IMR-90 (cell line): ENCODE measurements at regions not wholly inside any gene's neighbourhood (a gene's known extent, or its start where the extent isn't known, plus 50 kb on each side); places are given as distances from the start of the nearest gene placed in this dataset.
"Not testable (repeated sequence)": the region's sequence is repeated elsewhere in the genome, so short reads cannot be mapped to it uniquely, and the experiment has no call there.

Source experiments
- ATAC-seq: fragments of 200-7000 bp; cut with Tn5 transposase; 2 replicates; pipeline ENCODE4 v1.9.1; 2020; ENCODE audit warnings: low read depth, mild to moderate bottlenecking, moderate library complexity
- BruUV-seq: library from RNA; stranded (reverse); fragments of 400-500 nt; replicated peaks from 2 replicates; lab custom pipeline; 2021; lab: Mats Ljungman, UMichigan
- CTCF ChIA-PET: fragments of 300-600 bp; formaldehyde crosslinking; extraction: SDS; loops from one replicate; lab custom pipeline; 2021; ENCODE audit warnings: antibody characterized with exemption; lab: Yijun Ruan, JAX
- POLR2A ChIA-PET: fragments of 300-600 bp; sonication (Branson Sonifier 250); formaldehyde crosslinking; loops from one replicate; lab custom pipeline; 2022; ENCODE audit warnings: antibody characterized with exemption; ENCODE audit not compliant: unreplicated experiment; lab: Charles Lee
- DNase-seq: peaks from one replicate; pipeline ENCODE4 v3.0.0; 2013
- H2AFZ ChIP-seq: replicated peaks from 2 replicates; pipeline ENCODE3; 2013; ENCODE audit warnings: low read length, mild to moderate bottlenecking; ENCODE audit not compliant: poor library complexity
- H2AK5ac ChIP-seq: 2 replicates; pipeline ENCODE4 v1.6.1; 2013; ENCODE audit warnings: low read depth, low read length, inconsistent platforms
- H2AK9ac ChIP-seq: replicated peaks from 2 replicates; pipeline ENCODE3; 2013; ENCODE audit warnings: mild to moderate bottlenecking, low read depth, low read length, moderate library complexity; ENCODE audit not compliant: poor library complexity
- H2BK120ac ChIP-seq: 2 replicates; pipeline ENCODE4 v1.6.1; 2013; ENCODE audit warnings: low read depth, low read length, inconsistent platforms
- H2BK15ac ChIP-seq: 3 replicates; pipeline ENCODE4 v1.6.1; 2013; ENCODE audit warnings: low read depth, low read length, inconsistent platforms
- H2BK20ac ChIP-seq: 2 replicates; pipeline ENCODE4 v1.6.1; 2013; ENCODE audit warnings: low read depth, mild to moderate bottlenecking, inconsistent platforms, low read length, moderate library complexity
- H2BK5ac ChIP-seq: 2 replicates; pipeline ENCODE4 v1.6.1; 2013; ENCODE audit warnings: mild to moderate bottlenecking, low read depth, low read length, inconsistent platforms; ENCODE audit not compliant: poor library complexity, severe bottlenecking
- H3K14ac ChIP-seq: replicated peaks from 2 replicates; pipeline ENCODE4 v1.6.1; 2013; ENCODE audit warnings: low read depth, low read length, inconsistent platforms
- H3K18ac ChIP-seq: 2 replicates; pipeline ENCODE4 v1.6.1; 2013; ENCODE audit warnings: low read depth, low read length, control low read depth
- H3K23ac ChIP-seq: 2 replicates; pipeline ENCODE4 v1.6.1; 2013; ENCODE audit warnings: low read depth, low read length, inconsistent platforms
- H3K27ac ChIP-seq: 2 replicates; pipeline ENCODE4 v1.5.1; 2013; ENCODE audit warnings: mild to moderate bottlenecking, control low read depth, low read length; ENCODE audit not compliant: insufficient read depth
- H3K27me3 ChIP-seq: 2 replicates; pipeline ENCODE4 v1.6.1; 2013; ENCODE audit warnings: low read length; ENCODE audit not compliant: control insufficient read depth, insufficient read depth
- H3K36me3 ChIP-seq: 2 replicates; pipeline ENCODE4 v1.6.1; 2013; ENCODE audit warnings: low read length, mixed read lengths; ENCODE audit not compliant: control insufficient read depth, insufficient read depth
- H3K4ac ChIP-seq: 2 replicates; pipeline ENCODE4 v1.6.1; 2013; ENCODE audit warnings: low read depth, low read length, inconsistent platforms
- H3K4me1 ChIP-seq: 2 replicates; pipeline ENCODE4 v1.6.1; 2013; ENCODE audit warnings: low read length, mixed read lengths; ENCODE audit not compliant: control insufficient read depth, insufficient read depth
- H3K4me2 ChIP-seq: 2 replicates; pipeline ENCODE4 v1.6.1; 2013; ENCODE audit warnings: low read depth, mild to moderate bottlenecking, control low read depth, low read length, moderate library complexity
- H3K4me3 ChIP-seq: 2 replicates; pipeline ENCODE4 v1.5.1; 2013; ENCODE audit warnings: low read depth, mild to moderate bottlenecking, control low read depth, low read length, moderate library complexity; ENCODE audit not compliant: insufficient read depth
- H3K56ac ChIP-seq: 2 replicates; pipeline ENCODE4 v1.6.1; 2013; ENCODE audit warnings: low read length, inconsistent platforms; ENCODE audit not compliant: insufficient read depth; ENCODE audit errors: extremely low read depth
- H3K79me1 ChIP-seq, 2 experiments: 2 replicates each; pipeline ENCODE4 v1.6.1; 2013; ENCODE audit warnings: low read length in 2 of 2, inconsistent platforms in 1 of 2, low read depth in 1 of 2
- H3K9ac ChIP-seq: 2 replicates; pipeline ENCODE4 v1.6.1; 2013; ENCODE audit warnings: low read depth, low read length, control low read depth
- H3K9me1 ChIP-seq: 2 replicates; pipeline ENCODE4 v1.6.1; 2013; ENCODE audit warnings: low read length, inconsistent platforms; ENCODE audit not compliant: insufficient read depth
- H3K9me3 ChIP-seq: 2 replicates; pipeline ENCODE4 v1.6.1; 2013; ENCODE audit warnings: low read length; ENCODE audit not compliant: control insufficient read depth, insufficient read depth
- H4K20me1 ChIP-seq: 2 replicates; pipeline ENCODE4 v1.6.1; 2013; ENCODE audit warnings: low read length, inconsistent platforms; ENCODE audit not compliant: insufficient read depth
- H4K5ac ChIP-seq: 2 replicates; pipeline ENCODE4 v1.6.1; 2013; ENCODE audit warnings: mild to moderate bottlenecking, low read depth, low read length, control low read depth
- H4K8ac ChIP-seq, 2 experiments: 2 replicates each; pipeline ENCODE4 v1.6.1; 2013; ENCODE audit warnings: low read depth in 2 of 2, low read length in 2 of 2, control low read depth in 1 of 2, inconsistent platforms in 1 of 2
- H4K91ac ChIP-seq: 2 replicates; pipeline ENCODE4 v1.6.1; 2013; ENCODE audit warnings: low read depth, low read length, inconsistent platforms; ENCODE audit not compliant: insufficient read depth
- WGBS, 2 experiments: methylation state at CpG; one replicate each; pipeline versions ENCODE4 v1.1.5 to v1.1.7; 2013; ENCODE audit warnings: missing lambda C conversion rate in 2 of 2; ENCODE audit not compliant: insufficient read length in 1 of 2; ENCODE audit errors: extremely low coverage in 2 of 2; 5-methylcytosine and 5-hydroxymethylcytosine counted together
- dilution Hi-C: fragments of 300-500 bp; cut with HindIII; formaldehyde crosslinking; loops from one replicate; pipeline ENCODE4 v1.14.3; 2018; ENCODE audit warnings: low sequenced_read_pairs; ENCODE audit not compliant: unreplicated experiment
- in situ Hi-C: fragments of 300-500 bp; cut with MboI; formaldehyde crosslinking; loops from 3 replicates; pipeline ENCODE4 v1.14.3; 2019; ENCODE audit warnings: low sequenced_read_pairs, inconsistent platforms, mixed read lengths
- intact Hi-C: fragments of 100-400 bp; cut with micrococcal nuclease; formaldehyde crosslinking; loops from 2 replicates; pipeline ENCODE4 v1.10.0; 2022

- H3K4me3 ChIP-seq, H3K56ac ChIP-seq, H3K9ac ChIP-seq, H3K27ac ChIP-seq, H2BK20ac ChIP-seq, H4K20me1 ChIP-seq, H2AK9ac ChIP-seq, H3K4me2 ChIP-seq, intact Hi-C loops, H3K23ac ChIP-seq, H3K4ac ChIP-seq, H3K9me1 ChIP-seq, H3K4me1 ChIP-seq, in situ Hi-C loops, DNase-seq, H2BK120ac ChIP-seq, H2AK5ac ChIP-seq, H3K18ac ChIP-seq, H2AFZ ChIP-seq, H3K27me3 ChIP-seq, H2BK5ac ChIP-seq, dilution Hi-C loops, H3K14ac ChIP-seq, H4K91ac ChIP-seq, POLR2A ChIA-PET, H4K5ac ChIP-seq, ATAC-seq, H3K36me3 ChIP-seq, H2BK15ac ChIP-seq, H4K8ac ChIP-seq, BruUV-seq, H3K79me1 ChIP-seq: not testable (repeated sequence)
- H3K9me3 ChIP-seq: peaks cover 11% of the 10 kb centered on the region; the same call in 1 of the 2 replicates
- WGBS, 2 experiments: no CpG with 5 or more reads among the region's 1 CpG
- CTCF ChIA-PET: interaction anchor here (0.9 kb wide), 1 partner anchor 27 kb away, joined by 3 read pairs; no protein-coding TSS in a partner anchor
Observed at GRCh38 chr10:117856426-117856825, 190.3 kb downstream of the RAB11FIP2 start.
